GM12878 (cell line): ENCODE measurements at regions not wholly inside any gene's neighbourhood (a gene's known extent, or its start where the extent isn't known, plus 50 kb on each side); places are given as distances from the start of the nearest gene placed in this dataset.

Experiments
- ATAC-seq: fragments of 200-7000 bp; cut with Tn5 transposase; 3 replicates; pipeline ENCODE4 v1.9.1; 2020; ENCODE audit warnings: mild to moderate bottlenecking, moderate library complexity
- BruUV-seq: library from RNA; stranded (reverse); fragments of 400-500 nt; replicated peaks from 2 replicates; lab custom pipeline; 2021; lab: Mats Ljungman, UMichigan
- CTCF ChIA-PET: fragments of 300-600 bp; sonication (Branson Sonifier 250); formaldehyde crosslinking; extraction: SDS; loops from one replicate; lab custom pipeline; 2021; ENCODE audit warnings: inconsistent platforms; lab: Yijun Ruan, JAX
- POLR2A ChIA-PET: fragments of 350-600 bp; formaldehyde crosslinking; extraction: SDS; loops from one replicate; lab custom pipeline; 2021; ENCODE audit warnings: inconsistent platforms; lab: Charles Lee
- RAD21 ChIA-PET: fragments of 300-600 bp; sonication (Branson Sonifier 250); formaldehyde crosslinking; loops from one replicate; lab custom pipeline; 2023; ENCODE audit warnings: antibody characterized with exemption; ENCODE audit not compliant: unreplicated experiment; lab: Charles Lee
- SMC1A ChIA-PET: fragments of 300-600 bp; sonication (Branson Sonifier 250); formaldehyde crosslinking; loops from one replicate; lab custom pipeline; 2023; ENCODE audit not compliant: unreplicated experiment, uncharacterized antibody; lab: Charles Lee
- DNase-seq: peaks from one replicate; pipeline ENCODE4 v3.0.0-alpha.2; 2011; ENCODE audit warnings: low read depth, low spot score
- FAIRE-seq: peaks from 3 replicates; lab custom pipeline; 2011; peaks lifted over from hg19 to GRCh38; lab: Jason Lieb, UNC
- H2AFZ ChIP-seq: 2 replicates; pipeline ENCODE4 v1.6.0; 2011; ENCODE audit warnings: low read depth, low read length, control low read depth; ENCODE audit not compliant: control insufficient read depth
- H3K27ac ChIP-seq: 2 replicates; pipeline ENCODE4 v1.5.1; 2011; ENCODE audit warnings: control low read depth; ENCODE audit not compliant: control insufficient read depth, insufficient read depth
- H3K27me3 ChIP-seq, 2 experiments: replicated peaks in 1 of 2; 2 replicates each; pipeline versions ENCODE4 v1.6.0 to v1.6.1; 2011; ENCODE audit warnings: low read length in 1 of 2; ENCODE audit not compliant: control insufficient read depth in 2 of 2, insufficient read depth in 2 of 2
- H3K36me3 ChIP-seq, 2 experiments: 2 replicates each; pipeline ENCODE4 v1.5.1; 2011; ENCODE audit warnings: low read length in 1 of 2; ENCODE audit not compliant: control insufficient read depth in 2 of 2, insufficient read depth in 2 of 2
- H3K4me1 ChIP-seq: 2 replicates; pipeline ENCODE4 v1.6.1; 2011; ENCODE audit warnings: mild to moderate bottlenecking, low read length, moderate library complexity, mixed read lengths; ENCODE audit not compliant: control insufficient read depth, insufficient read depth
- H3K4me2 ChIP-seq: 2 replicates; pipeline ENCODE4 v1.6.0; 2011; ENCODE audit warnings: control low read depth; ENCODE audit not compliant: control insufficient read depth, insufficient read depth
- H3K4me3 ChIP-seq: fragments of 200-600 bp; sonication (generic); 2 replicates; pipeline ENCODE4 v1.5.1; 2016
- H3K79me2 ChIP-seq: 2 replicates; pipeline ENCODE4 v1.6.0; 2011; ENCODE audit warnings: low read length; ENCODE audit not compliant: control insufficient read depth, insufficient read depth
- H3K9ac ChIP-seq: 2 replicates; pipeline ENCODE4 v1.8.0; 2011; ENCODE audit warnings: low read length, control low read depth, mixed read lengths; ENCODE audit not compliant: control insufficient read depth, insufficient read depth
- H3K9me3 ChIP-seq: replicated peaks from 3 replicates; pipeline ENCODE4 v1.5.1; 2011; ENCODE audit warnings: mild to moderate bottlenecking, low read length; ENCODE audit not compliant: control insufficient read depth, insufficient read depth
- H4K20me1 ChIP-seq: 2 replicates; pipeline ENCODE4 v1.6.0; 2011; ENCODE audit not compliant: control insufficient read depth, insufficient read depth
- ATF3 ChIP-seq: IDR thresholded peaks from 2 replicates; pipeline ENCODE4 v1.6.1; 2011; ENCODE audit warnings: low read depth, mild to moderate bottlenecking, low read length, moderate library complexity, borderline replicate concordance; ENCODE audit errors: extremely low read depth
- CHD1 ChIP-seq: IDR thresholded peaks from 2 replicates; pipeline ENCODE4 v1.6.1; 2012; ENCODE audit warnings: low read depth, low read length, improper control_type of control experiment
- IRF5 ChIP-seq: fragments of 450-650 bp; IDR thresholded peaks from 2 replicates; pipeline ENCODE4 v1.6.1; 2017; ENCODE audit warnings: borderline replicate concordance
- JUNB ChIP-seq: IDR thresholded peaks from 2 replicates; pipeline ENCODE4 v1.6.1; 2016; ENCODE audit warnings: antibody characterized with exemption, mild to moderate bottlenecking
- MTA2 ChIP-seq: fragments of 450-650 bp; IDR thresholded peaks from 2 replicates; pipeline ENCODE4 v1.6.1; 2016; ENCODE audit warnings: low read depth, mild to moderate bottlenecking, moderate library complexity
- MTA3 ChIP-seq: IDR thresholded peaks from 2 replicates; pipeline ENCODE4 v1.6.1; 2012; ENCODE audit warnings: low read length, inconsistent platforms, borderline replicate concordance
- NR2F1 ChIP-seq: fragments of 450-650 bp; conservative IDR thresholded peaks from 2 replicates; pipeline ENCODE4 v1.6.1; 2017; ENCODE audit warnings: mild to moderate bottlenecking
- POLR2A ChIP-seq: IDR thresholded peaks from 2 replicates; pipeline ENCODE4 v1.6.1; 2011; ENCODE audit warnings: low read depth, mild to moderate bottlenecking, low read length
- PRDM15 ChIP-seq: fragments of 450-650 bp; formaldehyde crosslinking; IDR thresholded peaks from 2 replicates; pipeline ENCODE4 v1.4.0; 2020; ENCODE audit warnings: mild to moderate bottlenecking, moderate library complexity
- RAD21 ChIP-seq: IDR thresholded peaks from 2 replicates; pipeline ENCODE4 v1.6.1; 2011; ENCODE audit warnings: mild to moderate bottlenecking, low read depth, low read length, moderate library complexity; ENCODE audit not compliant: insufficient read depth
- RB1 ChIP-seq: fragments of 450-650 bp; formaldehyde crosslinking; IDR thresholded peaks from 2 replicates; pipeline ENCODE4 v1.6.1; 2017; ENCODE audit warnings: mild to moderate bottlenecking, borderline replicate concordance
- RCOR1 ChIP-seq: conservative IDR thresholded peaks from 2 replicates; pipeline ENCODE4 v1.6.1; 2012; ENCODE audit warnings: low read depth, low read length, improper control_type of control experiment
- RELA ChIP-seq: fragments of 450-650 bp; IDR thresholded peaks from 2 replicates; pipeline ENCODE4 v1.8.0; 2014; ENCODE audit warnings: borderline replicate concordance; ENCODE audit not compliant: partially characterized antibody
- SMARCA5 ChIP-seq: fragments of 450-650 bp; IDR thresholded peaks from 2 replicates; pipeline ENCODE4 v1.6.1; 2017; ENCODE audit warnings: mild to moderate bottlenecking
- SREBF1 ChIP-seq: IDR thresholded peaks from 2 replicates; pipeline ENCODE4 v1.6.1; 2012; ENCODE audit warnings: mild to moderate bottlenecking, low read length
- TAF1 ChIP-seq: IDR thresholded peaks from 2 replicates; pipeline ENCODE4 v1.6.1; 2011; ENCODE audit warnings: mild to moderate bottlenecking, low read depth, low read length, borderline replicate concordance
- TCF12 ChIP-seq: IDR thresholded peaks from 2 replicates; pipeline ENCODE4 v1.6.1; 2011; ENCODE audit warnings: low read depth, mild to moderate bottlenecking, low read length
- TCF7 ChIP-seq: IDR thresholded peaks from 2 replicates; pipeline ENCODE4 v1.6.1; 2014; ENCODE audit warnings: antibody characterized with exemption, borderline replicate concordance
- USF2 ChIP-seq: IDR thresholded peaks from 2 replicates; pipeline ENCODE4 v1.6.1; 2011; ENCODE audit warnings: low read depth, low read length, improper control_type of control experiment, borderline replicate concordance
- WGBS: methylation state at CpG from one replicate; pipeline ENCODE4 v1.1.6; 2016; ENCODE audit warnings: low lambda C conversion rate; ENCODE audit not compliant: insufficient replicate concordance, insufficient coverage; ENCODE audit errors: missing lambda C conversion rate; 5-methylcytosine and 5-hydroxymethylcytosine counted together
- in situ Hi-C: fragments of 300-500 bp; cut with MboI; formaldehyde crosslinking; loops from 9 replicates; pipeline ENCODE4 v1.14.3; 2018; ENCODE audit warnings: mixed read lengths
- intact Hi-C: fragments of 100-400 bp; cut with micrococcal nuclease; formaldehyde crosslinking; loops from one replicate; pipeline ENCODE4 v1.14.2; 2022; ENCODE audit not compliant: unreplicated experiment

DNA sequence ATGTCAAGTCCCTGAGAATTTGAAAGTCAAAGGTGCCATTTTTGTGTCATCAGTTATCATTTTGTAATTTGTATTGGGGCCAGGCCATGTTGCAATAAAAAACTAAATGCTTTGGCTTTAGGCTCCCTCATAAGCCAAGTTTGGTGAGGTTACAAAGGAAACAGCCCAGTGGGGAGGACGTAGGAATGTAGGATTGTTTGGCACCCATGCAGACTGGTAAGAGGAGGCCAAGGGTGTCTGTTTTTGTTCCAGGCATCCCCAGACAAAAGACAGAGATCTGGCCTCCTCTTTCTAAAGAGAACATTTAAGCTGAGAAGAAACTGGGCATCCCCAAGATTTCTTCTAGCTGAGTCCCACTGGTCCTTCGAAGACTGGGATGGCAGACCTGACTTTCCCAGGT, 111.7 kb downstream of the SUDS3 start:
- ATAC-seq (no peak), FAIRE-seq (no peak), DNase-seq (no peak)
- Histone ChIP-seq H3K9me3 (no peaks in the 10 kb centered on the region; the same call in 2 of the 3 replicates), H2AFZ (no peak overlapping the region), H3K4me3 (no peak overlapping the region), H3K4me2 (no peak overlapping the region), H3K27ac (no peak overlapping the region), H3K27me3 (peaks cover 0 to 2% of the 10 kb centered on the region in 2 experiments; a peak in 1 of 4 replicates), H3K9ac (no peak overlapping the region), H3K4me1 (no peaks in the 10 kb centered on the region), H3K36me3 (no peaks in the 10 kb centered on the region), H3K79me2 (no peaks in the 10 kb centered on the region), H4K20me1 (no peaks in the 10 kb centered on the region)
- intact Hi-C loops (no loop called here), in situ Hi-C loops (no loop called here)
- BruUV-seq, result no TSS peak
- CTCF ChIA-PET, result no interaction called here
- SMC1A ChIA-PET, result no interaction called here
- no peak for TF ChIP-seq TCF7
- TF ChIP-seq JUNB, result no peak
- no peak for TF ChIP-seq PRDM15 (CRISPR knock-in tag)
- no peak for TF ChIP-seq TCF12
- TF ChIP-seq USF2, result no peak
- TF ChIP-seq MTA2, result no peak
- no peak for TF ChIP-seq TAF1
- no peak for TF ChIP-seq SMARCA5
- no peak for TF ChIP-seq CHD1
- no peak for TF ChIP-seq RCOR1
- TF ChIP-seq ATF3, result no peak
- TF ChIP-seq MTA3, result no peak
- no peak for TF ChIP-seq RB1
- no peak for TF ChIP-seq RAD21
- no peak for TF ChIP-seq NR2F1
- no peak for TF ChIP-seq RELA
- no peak for TF ChIP-seq SREBF1
- TF ChIP-seq IRF5, result no peak
- no peak for TF ChIP-seq POLR2A
- RAD21 ChIA-PET, result no interaction called here
- 0% methylated on average over 2 of the region's 2 CpGs for WGBS
- POLR2A ChIA-PET, result no interaction called here
